Activated CD8-positive, alpha-beta memory T cell treated with anti-CD3 and anti-CD28 coated beads, Interleukin-2, amount 50 U/mL, for 1 hour (primary cell): ENCODE measurements at regions not wholly inside any gene's neighbourhood (a gene's known extent, or its start where the extent isn't known, plus 50 kb on each side); places are given as distances from the start of the nearest gene placed in this dataset.

Experiments
- DNase-seq: peaks from one replicate; pipeline ENCODE4 v3.0.0-alpha.2; 2020; ENCODE audit errors: extremely low read depth

GRCh38 chr22:49368976-49369725 is 458.5 kb downstream of the BRD1 start:
- no peak for DNase-seq

DNA sequence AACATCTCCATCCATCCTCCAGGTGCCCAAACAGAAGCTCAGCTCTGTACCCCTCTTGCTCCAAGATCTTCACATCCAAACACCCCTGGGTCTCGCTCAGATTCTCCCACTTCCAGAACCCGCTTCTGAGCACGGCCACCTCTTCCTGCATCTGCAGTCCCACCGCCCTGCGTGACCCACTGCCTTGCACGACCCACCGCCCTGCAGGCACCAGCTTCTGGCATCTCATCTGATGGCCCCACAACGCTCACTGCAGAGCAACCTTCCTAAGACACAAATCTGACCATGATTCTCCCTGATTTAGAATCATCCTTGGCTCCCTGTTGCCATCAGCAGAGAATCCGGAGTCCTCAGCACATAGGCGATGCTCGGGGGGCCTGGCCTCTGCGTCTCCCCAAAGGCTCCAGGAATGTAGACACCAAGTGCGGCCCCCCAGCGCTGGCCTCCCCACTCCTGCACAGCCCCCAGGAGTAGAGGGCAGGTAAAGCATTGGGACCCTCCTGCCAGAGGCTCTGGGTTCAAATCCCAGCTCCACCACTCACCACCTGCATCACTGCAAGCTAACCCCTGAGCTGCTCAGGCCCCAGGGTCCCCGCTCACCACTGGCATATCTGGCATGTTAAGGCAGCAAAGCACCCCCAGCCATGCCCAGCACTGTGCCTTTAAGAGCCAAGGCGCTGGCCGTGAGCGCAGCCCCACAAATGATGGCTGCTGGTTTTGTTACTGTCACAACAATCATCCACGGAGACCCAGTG is 459.3 kb downstream of the BRD1 start:
- DNase-seq, result no peak

GRCh38 chr22:49367041-49367697 is 460.5 kb downstream of the BRD1 start:
- no peak for DNase-seq

DNA sequence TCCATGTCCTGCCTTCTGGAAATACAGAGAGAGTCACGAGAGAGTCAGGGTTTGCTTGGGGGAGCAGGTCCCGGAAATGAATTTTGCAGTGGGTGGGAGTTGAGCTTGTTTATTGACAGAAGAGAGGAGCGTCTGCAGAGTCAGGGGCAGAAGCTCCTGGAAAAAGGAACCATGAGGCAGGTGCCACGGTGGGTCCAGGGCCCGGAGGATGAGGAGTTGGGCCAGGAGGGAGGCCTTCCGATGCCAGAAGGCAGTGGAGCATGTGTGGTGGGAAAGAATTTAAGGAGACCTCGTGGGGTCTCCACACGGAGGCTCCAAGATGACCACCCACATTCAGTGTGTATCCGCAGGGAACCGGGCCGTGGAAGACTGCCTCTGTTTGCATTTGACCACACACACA is 461.2 kb downstream of the BRD1 start:
- no peak for DNase-seq

DNA sequence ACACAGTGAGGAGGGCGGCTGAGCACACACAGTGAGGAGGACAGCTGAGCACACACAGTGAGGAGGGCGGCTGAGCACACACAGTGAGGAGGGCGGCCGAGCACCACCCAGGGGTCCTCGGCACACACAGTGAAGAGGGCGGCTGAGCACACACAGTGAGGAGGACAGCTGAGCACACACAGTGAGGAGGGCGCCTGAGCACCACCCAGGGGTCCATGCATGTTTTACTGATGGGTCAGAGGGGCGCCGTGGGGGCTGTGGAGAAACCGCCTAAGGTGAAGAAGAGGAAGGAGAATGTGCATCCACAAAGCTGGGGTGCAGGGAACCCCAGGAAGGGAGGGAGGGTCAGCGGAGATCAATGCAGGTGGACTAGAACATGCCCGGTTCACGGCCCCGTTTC is 461.8 kb downstream of the BRD1 start:
- no peak for DNase-seq

DNA sequence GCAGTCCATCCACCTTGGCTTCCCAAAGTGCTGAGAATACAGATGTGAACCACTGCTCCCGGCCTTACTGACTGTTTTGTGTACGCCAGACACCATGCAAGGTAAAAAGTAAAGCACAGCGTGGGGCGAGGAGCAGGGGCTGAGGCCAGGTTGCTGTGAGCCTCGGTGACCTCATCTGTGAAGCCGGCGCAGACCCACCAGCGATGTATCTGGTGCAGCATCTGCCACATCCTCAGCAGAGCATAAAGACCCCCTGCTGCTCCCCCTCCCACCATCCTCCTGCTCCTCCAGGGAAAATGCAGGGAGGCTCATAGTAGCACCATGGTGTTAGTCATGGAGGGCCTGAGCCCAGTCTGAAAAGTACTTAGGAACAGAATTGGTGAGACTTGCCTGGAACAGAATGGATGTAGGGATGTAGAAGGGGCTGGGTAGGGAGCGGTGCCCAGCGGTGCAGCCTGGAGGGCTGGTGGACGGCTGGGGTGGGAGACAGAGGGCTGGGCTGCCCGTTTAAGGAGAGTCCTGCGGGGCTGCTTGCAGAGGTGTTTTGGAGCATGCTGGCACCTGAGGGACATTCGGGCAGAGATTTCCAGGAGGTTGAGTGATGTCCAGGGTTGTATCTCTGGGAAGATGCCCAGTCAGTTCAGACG is 462.4 kb downstream of the BRD1 start:
- no peak for DNase-seq

- no peak for DNase-seq
These were observed 463.3 kb downstream of the BRD1 start for GRCh38 chr22:49364398-49364797.

GRCh38 chr22:49363526-49364230 is 464.0 kb downstream of the BRD1 start:
- no peak for DNase-seq

DNA sequence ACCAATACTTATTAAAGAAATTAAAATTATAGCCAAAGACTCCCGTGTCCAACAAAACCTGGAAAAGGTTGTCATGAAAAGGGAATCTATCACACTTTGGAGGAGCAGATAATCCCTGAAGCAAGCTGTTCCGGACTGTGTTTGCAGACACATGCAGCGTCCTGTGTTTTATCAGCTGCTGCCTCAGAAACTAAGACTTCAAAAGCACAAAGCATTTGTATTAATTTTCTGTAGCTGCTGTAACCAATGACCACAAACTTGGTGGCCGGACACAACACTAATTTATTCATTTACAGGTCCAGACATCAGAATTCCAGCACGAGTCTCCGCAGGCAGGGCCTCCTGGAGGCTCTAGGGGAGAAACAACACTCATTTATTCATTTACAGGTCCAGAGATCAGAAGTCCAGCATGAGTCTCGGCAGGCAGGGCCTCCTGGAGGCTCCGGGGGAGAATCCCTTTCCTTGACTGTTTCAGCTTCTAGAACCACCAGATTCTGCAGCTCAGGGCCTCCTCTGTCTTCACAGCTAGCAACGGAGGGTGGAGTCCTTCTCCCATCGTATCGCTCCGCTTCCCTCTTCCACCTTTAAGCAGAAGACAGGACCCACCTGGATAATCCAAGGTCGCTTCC is 465.3 kb downstream of the BRD1 start:
- DNase-seq, result no peak

GRCh38 chr22:49361164-49361563 is 466.5 kb downstream of the BRD1 start:
- DNase-seq, result no peak

DNA sequence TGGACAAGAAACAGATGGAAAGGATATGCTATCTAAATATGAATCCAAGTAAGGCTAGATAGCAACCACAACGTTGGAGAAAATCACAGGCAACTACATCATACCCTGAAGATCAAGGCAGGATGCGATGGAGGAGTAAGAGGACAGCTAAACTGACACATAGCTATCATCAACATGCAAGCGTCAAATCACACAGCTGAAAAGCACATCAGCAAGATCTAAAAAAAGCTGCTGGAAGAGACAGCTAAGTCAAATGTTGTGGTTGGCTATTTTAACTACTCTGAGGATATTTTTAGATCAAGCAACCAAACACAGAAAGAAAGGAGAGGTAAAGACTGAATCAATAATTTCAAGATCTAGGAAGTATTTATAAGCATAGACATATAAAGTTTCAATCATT is 466.9 kb downstream of the BRD1 start:
- no peak for DNase-seq

GRCh38 chr22:49359076-49359475 is 468.6 kb downstream of the BRD1 start:
- no peak for DNase-seq

- DNase-seq, result no peak
These were observed 469.8 kb downstream of the BRD1 start for GRCh38 chr22:49357661-49358440.

- DNase-seq, result no peak
These were observed 471.2 kb downstream of the BRD1 start for GRCh38 chr22:49356428-49356827.

GRCh38 chr22:49355211-49355920 is 472.3 kb downstream of the BRD1 start:
- no peak for DNase-seq

DNA sequence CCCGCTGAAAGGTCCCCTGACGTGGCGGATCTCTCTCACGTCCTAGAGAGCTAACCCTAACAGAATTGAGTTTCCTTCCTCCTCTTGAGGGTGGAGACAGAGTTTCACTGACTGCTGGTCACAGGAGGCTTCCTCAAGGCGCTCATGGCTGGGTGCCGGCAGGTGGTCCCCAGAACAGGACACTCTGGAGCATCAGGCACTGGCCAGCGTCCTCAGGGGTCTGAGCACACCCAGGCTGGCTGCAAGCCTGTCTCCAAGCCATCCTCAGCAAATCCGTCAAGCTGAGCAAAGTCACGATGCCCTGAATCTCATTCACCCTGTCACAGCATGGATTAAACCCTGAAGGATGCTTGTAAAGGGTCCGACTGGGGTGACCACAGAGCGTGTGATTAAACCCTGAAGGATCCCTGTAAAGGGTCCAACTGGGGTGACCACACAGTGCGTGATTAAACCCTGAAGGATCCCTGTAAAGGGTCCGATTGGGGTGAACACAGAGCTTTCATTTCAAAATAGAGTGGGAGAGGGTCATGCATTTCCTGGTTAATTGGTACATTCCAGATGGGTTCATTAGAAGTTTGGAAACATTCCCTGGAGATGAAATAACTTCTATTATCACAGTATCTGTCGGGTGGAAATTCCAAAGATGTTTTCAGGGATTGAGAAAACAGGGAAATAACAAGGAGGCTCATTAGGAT is 473.0 kb downstream of the BRD1 start:
- no peak for DNase-seq

DNA sequence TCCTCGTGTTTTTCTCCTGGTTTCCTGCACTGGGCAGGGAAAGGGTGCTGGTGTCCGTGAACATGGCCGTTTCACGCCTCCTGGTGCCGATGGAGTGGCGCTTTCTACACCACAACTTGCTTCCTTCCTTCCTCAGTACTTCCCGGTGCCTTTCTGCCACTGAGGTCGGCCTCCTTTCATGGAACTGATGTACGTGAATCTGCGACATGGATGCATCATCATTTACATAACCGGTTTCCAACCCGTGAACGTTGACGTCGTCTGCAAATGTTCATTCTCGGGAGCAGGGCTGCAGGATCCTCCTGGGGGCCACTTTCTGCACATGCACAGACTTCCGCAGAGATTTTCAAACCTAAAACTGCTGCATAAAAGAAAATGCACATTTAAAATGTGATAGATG is 474.4 kb downstream of the BRD1 start:
- no peak for DNase-seq

GRCh38 chr22:49352361-49353169 is 475.1 kb downstream of the BRD1 start:
- DNase-seq, result no peak
